ENCODE measurements at regions not wholly inside any gene's neighbourhood (a gene's known extent, or its start where the extent isn't known, plus 50 kb on each side); places are given as distances from the start of the nearest gene placed in this dataset.

DNA sequence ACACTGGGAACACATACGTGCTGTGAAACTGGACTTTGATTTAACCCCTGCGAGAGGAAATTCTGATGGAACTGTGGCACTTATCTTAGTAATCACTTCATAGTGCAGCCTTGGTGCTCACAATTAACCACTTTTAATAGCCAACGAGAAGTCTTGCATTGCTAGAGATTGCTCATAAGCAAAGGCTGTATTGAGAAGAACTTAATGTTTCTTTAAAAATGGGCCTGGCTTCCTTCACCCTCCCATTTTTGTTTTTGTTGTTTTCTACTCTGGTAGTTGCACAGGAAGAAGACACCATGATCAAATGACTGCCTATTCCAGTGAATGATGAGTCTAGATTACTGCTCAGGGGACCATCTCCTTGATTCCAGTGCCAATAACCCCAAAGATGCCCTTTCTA is 52.5 kb upstream of the NKAP start:
- intact Hi-C loops (cut with DNase I; ENCODE audit: low total_unique reads) = no loop called here
- no peaks in the 10 kb centered on the region for H3K9me3 ChIP-seq
- H3K4me1 ChIP-seq = peaks cover 0 to 21% (median 9%) of the 10 kb centered on the region in 4 donors
- TF ChIP-seq, protein P1, sequence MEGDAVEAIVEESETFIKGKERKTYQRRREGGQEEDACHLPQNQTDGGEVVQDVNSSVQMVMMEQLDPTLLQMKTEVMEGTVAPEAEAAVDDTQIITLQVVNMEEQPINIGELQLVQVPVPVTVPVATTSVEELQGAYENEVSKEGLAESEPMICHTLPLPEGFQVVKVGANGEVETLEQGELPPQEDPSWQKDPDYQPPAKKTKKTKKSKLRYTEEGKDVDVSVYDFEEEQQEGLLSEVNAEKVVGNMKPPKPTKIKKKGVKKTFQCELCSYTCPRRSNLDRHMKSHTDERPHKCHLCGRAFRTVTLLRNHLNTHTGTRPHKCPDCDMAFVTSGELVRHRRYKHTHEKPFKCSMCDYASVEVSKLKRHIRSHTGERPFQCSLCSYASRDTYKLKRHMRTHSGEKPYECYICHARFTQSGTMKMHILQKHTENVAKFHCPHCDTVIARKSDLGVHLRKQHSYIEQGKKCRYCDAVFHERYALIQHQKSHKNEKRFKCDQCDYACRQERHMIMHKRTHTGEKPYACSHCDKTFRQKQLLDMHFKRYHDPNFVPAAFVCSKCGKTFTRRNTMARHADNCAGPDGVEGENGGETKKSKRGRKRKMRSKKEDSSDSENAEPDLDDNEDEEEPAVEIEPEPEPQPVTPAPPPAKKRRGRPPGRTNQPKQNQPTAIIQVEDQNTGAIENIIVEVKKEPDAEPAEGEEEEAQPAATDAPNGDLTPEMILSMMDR (IDR thresholded peaks at IDR 0.05) = no peak
- no peaks in the 10 kb centered on the region for H3K36me3 ChIP-seq
- no peak for DNase-seq
- H3K27me3 ChIP-seq = peaks cover 0 to 74% of the 10 kb centered on the region in 2 donors
- H3K4me3 ChIP-seq = no peak overlapping the region
- H3K27ac ChIP-seq = no peak overlapping the region

Data from tibial artery (tissue), 4 donors.